Globus pallidus (tissue), 1 donor: ENCODE measurements at regions not wholly inside any gene's neighbourhood (a gene's known extent, or its start where the extent isn't known, plus 50 kb on each side); places are given as distances from the start of the nearest gene placed in this dataset.
"Not testable (repeated sequence)": the region's sequence is repeated elsewhere in the genome, so short reads cannot be mapped to it uniquely, and the experiment has no call there.

Source experiments
- DNase-seq: peaks from one replicate; pipeline ENCODE4 v3.0.0-alpha.2; 2015; ENCODE audit warnings: low spot score

DNA sequence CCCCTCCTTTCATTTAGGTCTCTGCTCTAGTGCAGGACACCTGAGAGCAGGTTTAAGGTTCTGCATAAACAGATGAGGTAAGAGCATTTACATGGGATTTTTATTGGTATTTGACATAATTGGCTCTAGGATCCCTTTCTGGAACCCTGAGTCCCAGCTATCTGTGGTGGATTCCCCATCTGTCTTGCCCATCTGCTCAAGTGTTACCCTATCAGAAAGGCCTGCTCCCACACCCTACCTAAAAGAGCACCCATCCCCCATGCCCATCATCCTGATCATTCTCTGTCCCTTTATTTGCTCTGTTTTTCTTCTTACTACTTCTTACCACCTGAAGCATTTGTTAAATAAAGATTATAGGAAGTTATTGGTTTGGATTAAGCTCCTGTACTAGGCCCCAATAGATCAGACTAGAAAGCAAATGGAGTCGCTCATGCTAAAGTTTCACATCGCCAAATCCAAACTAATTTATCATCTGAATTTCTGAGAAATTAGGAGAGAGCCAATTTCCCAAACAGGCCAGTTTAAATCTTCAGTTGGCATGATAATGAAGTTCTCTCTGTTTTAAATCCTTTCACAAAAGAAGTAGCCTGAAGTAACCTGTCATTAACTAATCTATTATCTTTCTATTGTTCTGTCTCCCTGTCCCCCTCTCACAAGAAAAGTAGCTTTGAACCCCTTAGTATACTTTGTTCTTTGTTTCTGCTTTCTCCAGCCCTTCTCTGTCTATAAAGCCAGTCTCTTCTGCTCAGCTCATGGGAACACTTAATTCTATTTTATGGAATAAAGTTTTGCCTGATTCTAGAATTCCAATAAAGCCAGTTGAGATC lies 178.6 kb downstream of the ZNF674 start:
- DNase-seq = no peak

DNA sequence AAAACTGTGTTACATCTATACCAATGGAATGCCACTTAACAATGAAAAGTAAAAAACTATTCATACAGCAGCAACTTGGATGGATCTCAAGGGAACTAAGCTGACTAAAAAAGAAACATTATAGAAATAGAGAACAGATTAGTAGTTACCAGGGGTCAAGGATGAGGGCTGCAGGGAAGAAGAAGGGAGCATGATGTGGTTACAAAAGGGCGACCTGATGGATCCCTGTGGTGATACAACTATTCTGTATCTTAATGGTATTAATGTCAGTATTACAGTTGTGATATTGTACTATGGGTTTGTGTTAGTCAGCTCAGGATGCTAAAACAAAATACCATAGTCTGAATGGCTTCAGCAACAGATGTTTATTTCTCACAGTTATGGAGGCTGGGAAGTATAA lies 190.7 kb downstream of the ZNF674 start:
- DNase-seq = no peak

- no peak for DNase-seq
Measured at GRCh38 chrX:46341767-46342322, 203.4 kb downstream of the ZNF674 start.

GRCh38 chrX:46340696-46341095 lies 204.5 kb downstream of the ZNF674 start:
- no peak for DNase-seq

DNA sequence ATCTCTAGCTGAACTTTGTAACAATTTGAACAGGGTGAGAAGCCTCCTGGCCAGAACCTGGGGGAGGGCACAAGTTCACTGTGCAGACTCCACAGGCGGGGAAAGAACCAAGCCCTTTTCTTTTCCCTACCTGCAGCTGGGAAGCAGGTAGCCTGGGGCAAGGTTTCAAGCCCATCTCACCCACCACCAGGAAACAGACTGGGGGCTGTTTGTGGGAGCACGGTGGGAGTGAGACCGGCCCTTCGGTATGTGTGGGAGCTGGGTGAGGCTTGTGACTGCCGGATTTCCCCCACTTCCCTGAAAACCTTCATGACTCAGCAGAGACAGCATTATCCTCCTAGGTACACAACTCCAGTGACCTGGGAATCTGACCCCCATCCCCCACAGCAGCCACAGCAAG lies 211.7 kb downstream of the ZNF674 start:
- DNase-seq = no peak

GRCh38 chrX:46330981-46331380 lies 214.2 kb downstream of the ZNF674 start:
- DNase-seq = no peak

- no peak for DNase-seq
Measured at GRCh38 chrX:46330513-46330912, 214.7 kb downstream of the ZNF674 start.

DNA sequence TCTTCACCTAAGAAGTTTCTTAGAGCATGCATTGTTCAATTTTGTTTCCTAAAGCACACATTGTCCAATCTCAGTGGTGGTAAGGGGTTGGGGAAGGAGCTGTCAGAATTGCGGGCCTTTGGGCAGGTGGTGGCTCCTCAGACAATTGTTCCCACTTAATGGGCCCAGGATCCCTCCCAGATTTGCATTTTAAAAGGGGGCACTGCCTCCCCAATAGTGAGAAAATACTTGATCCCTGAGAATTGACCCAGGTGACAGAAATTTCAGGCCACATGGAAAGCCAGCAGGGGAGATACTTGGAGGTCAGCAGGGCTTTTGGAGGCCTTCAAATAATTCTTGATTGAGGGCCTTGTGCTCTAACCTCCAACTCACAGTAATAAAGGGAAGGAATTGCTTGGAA lies 217.1 kb downstream of the ZNF674 start:
- DNase-seq = no peak

- DNase-seq = no peak
Measured at GRCh38 chrX:46327566-46328115, 217.6 kb downstream of the ZNF674 start.

DNA sequence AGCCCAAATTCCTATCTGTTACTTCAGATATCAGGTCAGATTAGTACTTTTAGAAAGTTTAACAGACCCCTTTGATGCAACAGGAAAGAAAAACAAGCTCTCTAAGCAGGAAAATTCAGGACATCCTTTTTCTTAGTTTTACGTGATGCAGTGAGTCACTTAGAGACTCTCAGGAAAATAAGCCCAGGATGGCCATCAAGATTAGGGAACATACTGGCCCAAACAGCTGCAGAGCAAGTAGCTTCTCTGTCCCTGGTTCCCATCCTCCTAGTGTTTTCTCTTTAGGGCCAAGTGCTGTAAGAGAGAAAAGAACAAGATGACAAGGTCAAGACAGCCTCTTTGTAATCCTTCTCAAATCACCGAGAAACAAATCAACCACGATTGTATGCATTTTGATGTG lies 219.1 kb downstream of the ZNF674 start:
- no peak for DNase-seq

- DNase-seq = no peak
Measured at GRCh38 chrX:46325312-46325877, 219.8 kb downstream of the ZNF674 start.

GRCh38 chrX:46324166-46324565 lies 221.1 kb downstream of the ZNF674 start:
- DNase-seq = no peak

GRCh38 chrX:46322929-46323328 lies 222.3 kb downstream of the ZNF674 start:
- not testable (repeated sequence) for DNase-seq

DNA sequence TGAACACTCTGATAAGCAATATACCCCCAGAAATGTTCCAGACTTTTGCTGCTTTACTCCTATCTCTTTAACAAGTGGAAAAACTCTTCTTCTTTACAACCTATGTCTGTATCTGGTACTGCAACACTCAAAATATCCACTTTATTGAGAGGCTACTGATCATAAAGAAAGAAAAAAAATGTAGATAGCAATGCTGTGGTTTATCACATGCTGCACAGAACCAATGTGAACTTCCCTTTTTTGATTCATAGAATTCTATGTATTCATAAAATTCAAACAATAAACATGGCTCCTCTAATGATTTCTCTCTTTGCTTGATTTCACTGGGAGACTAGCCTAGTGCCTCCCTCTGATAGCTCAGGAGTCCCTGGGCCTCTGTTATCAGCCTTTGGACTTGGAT lies 223.5 kb downstream of the ZNF674 start:
- no peak for DNase-seq

- DNase-seq = no peak
Measured at GRCh38 chrX:46319750-46320149, 225.5 kb downstream of the ZNF674 start.

DNA sequence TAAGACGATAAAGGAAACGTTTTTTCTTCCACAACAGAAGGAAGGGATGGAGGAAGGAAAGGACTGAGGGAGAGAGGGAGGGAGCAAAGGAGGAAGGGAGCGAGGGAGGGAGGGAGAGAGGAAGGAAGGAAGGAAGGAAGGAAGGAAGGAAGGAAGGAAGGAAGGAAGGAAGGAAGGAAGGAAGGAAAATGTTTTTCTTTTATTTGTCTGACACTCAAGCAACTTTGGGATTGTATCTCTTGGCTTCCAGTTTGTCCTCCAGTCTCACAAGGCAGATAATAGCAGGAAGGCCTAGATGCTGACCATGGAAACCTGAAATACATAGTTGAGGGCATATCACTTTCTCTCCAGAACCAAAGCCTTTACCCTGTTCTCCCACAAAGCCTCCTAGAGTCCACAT lies 226.7 kb downstream of the ZNF674 start:
- no peak for DNase-seq

GRCh38 chrX:46317163-46317562 lies 228.1 kb downstream of the ZNF674 start:
- DNase-seq = no peak

DNA sequence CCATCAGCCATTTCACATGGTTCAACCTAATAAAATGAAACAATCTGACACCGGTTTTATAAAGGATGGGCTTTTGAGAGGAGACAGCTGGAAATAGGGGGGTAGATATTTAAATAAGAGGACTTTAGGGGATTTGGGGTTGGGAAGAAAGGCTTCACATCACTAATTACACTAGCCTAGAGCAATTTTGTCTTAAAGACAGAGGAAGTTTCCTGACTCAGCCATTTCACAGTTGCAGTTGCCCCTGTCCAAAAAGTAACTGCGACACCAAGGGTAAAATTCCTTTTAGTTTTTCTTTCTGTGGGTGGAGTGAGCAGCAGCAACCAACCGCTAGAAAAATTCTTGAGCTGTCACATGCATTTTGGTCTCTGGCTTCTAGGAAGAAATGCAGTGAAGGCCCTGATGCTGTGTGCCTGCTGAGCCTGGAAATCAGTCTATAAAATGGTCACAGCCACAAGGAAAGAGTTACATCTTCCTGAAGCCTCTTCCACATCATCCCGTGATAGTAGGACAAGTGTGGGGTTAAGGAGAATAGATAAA lies 233.6 kb downstream of the ZNF674 start:
- DNase-seq = no peak

DNA sequence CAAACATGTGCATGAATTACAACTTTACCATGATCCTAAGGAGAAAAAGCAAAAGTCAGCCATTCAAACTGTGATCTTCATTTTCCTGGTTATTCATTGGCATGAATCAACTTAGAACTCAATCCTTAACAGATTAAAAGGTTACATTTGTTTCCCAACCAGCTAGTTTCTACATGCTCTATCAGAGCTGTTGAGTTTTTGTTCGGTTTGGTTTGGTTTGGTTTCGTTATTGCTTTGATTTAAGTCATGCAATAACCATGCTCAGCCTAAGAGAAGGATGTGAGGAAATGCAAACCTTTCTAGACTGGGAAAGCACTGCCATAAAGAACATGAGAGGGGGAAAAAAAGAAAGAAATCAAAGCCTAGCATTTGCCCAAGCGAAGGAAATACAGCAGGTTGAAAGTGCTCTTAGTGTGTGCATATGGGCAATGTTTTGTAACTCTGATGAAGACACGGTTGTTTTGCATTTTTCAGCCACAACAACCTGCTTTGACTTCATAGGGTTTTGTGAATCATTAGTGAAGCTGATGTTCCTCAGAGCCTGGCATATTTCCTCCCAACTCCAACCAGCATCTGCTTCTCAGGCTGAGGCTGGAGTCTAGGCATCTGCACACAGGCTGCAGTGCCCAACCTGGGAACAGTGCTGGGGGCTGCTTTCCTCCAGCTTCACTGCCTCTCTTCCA lies 234.3 kb downstream of the ZNF674 start:
- no peak for DNase-seq

DNA sequence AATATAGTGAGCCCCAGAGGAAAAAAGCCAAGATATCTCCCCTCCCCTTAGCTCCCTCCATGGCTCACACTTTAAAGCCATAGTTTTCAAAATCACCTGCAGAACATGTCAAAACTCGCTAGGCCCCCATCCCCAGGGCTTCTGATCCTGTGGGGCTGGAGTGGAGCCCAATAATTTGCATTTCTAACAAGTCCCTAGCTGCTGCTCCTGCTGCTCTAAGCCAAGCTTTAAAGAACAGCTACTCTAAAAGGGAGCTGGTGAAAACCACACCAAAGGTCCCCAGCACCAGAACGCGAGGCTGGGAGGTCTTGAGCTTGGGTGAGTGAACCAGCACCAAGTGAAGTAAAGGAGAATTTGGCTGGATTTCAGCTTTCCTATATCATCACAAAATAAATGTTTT lies 237.1 kb downstream of the ZNF674 start:
- DNase-seq = no peak

DNA sequence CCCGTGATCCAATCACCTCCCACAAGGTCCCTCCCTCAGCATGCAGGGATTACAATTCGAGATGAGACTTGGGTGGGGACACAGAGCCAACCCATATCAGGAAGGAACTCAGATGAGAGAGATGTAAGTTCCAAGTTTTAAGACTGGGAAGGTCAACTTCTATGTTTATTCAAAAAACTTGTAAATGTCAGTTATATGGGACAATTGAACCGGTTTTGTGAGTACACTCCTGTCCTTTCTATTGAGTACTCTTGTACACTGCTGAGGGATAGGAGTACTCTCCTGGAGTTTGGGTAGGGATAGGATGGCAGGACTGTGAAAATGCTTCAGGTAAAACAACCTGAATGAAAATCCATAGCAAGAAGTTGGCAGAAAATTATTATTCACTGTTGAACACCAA lies 239.1 kb downstream of the ZNF674 start:
- DNase-seq = no peak

DNA sequence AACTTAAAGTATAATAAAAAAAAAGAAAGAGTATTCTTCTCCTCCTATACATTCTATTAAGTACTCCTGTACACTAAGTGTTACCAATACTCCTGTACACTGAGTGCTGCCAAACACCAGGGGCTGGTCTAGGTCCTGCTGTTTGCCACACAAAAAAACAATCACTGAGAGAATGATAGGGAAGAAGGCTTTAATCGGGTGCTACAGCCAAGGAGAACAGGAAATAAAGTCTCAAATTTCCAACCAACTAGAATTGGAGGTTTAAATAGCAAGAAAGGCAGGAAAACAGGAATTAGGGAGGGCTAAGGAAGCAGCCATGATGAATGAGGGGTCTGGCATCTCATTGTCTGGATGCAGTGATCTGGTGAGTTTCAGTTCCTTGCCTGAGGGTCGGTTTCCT lies 239.8 kb downstream of the ZNF674 start:
- no peak for DNase-seq
